OCI-LY1 (cell line): ENCODE measurements at regions not wholly inside any gene's neighbourhood (a gene's known extent, or its start where the extent isn't known, plus 50 kb on each side); places are given as distances from the start of the nearest gene placed in this dataset.

Source experiments
- H2AFZ ChIP-seq: fragments of 200-600 bp; sonication (generic), shearing (Covaris generic); 2 replicates; pipeline ENCODE4 v1.6.0; 2014; ENCODE audit warnings: antibody characterized with exemption, mild to moderate bottlenecking, low read length
- H3F3A ChIP-seq: fragments of 200-600 bp; sonication (generic), shearing (Covaris generic); 2 replicates; pipeline ENCODE4 v1.6.0; 2014; ENCODE audit warnings: mild to moderate bottlenecking, antibody characterized with exemption, low read length, moderate library complexity; ENCODE audit not compliant: insufficient read depth
- H3K27ac ChIP-seq: fragments of 200-600 bp; sonication (generic); 2 replicates; pipeline ENCODE4 v1.5.1; 2014; ENCODE audit warnings: low read length, mixed run types, mild to moderate bottlenecking, low read depth; ENCODE audit not compliant: poor library complexity, severe bottlenecking
- H3K27me3 ChIP-seq: fragments of 200-600 bp; sonication (generic); 2 replicates; pipeline ENCODE4 v1.6.0; 2014; ENCODE audit warnings: antibody characterized with exemption, mild to moderate bottlenecking, low read length, moderate library complexity; ENCODE audit not compliant: insufficient read depth
- H3K36me3 ChIP-seq: fragments of 200-600 bp; sonication (generic); 2 replicates; pipeline ENCODE4 v1.6.1; 2014; ENCODE audit warnings: mild to moderate bottlenecking, antibody characterized with exemption, low read length, moderate library complexity, mixed read lengths; ENCODE audit not compliant: insufficient read depth
- H3K4me1 ChIP-seq: fragments of 200-600 bp; sonication (generic); 2 replicates; pipeline ENCODE4 v1.5.1; 2014; ENCODE audit warnings: mild to moderate bottlenecking, low read length, moderate library complexity; ENCODE audit not compliant: insufficient read depth, severe bottlenecking
- H3K4me2 ChIP-seq: fragments of 200-600 bp; sonication (generic), shearing (Covaris generic); 2 replicates; pipeline ENCODE4 v1.6.1; 2014; ENCODE audit warnings: low read length
- H3K4me3 ChIP-seq: fragments of 200-600 bp; sonication (generic); 2 replicates; pipeline ENCODE4 v1.5.1; 2014; ENCODE audit warnings: low read length, low read depth, mild to moderate bottlenecking, mixed read lengths; ENCODE audit not compliant: poor library complexity, severe bottlenecking
- H3K79me2 ChIP-seq: fragments of 200-600 bp; shearing (Covaris generic); 2 replicates; pipeline ENCODE4 v1.6.1; 2016; ENCODE audit warnings: mixed run types, low read length, mixed read lengths; ENCODE audit not compliant: insufficient read depth
- H3K9ac ChIP-seq: fragments of 200-600 bp; sonication (generic), shearing (Covaris generic); 2 replicates; pipeline ENCODE4 v1.6.1; 2014; ENCODE audit warnings: mild to moderate bottlenecking, low read length, mixed read lengths
- H3K9me2 ChIP-seq: fragments of 200-600 bp; sonication (generic), shearing (Covaris generic); 2 replicates; pipeline ENCODE4 v1.6.1; 2014; ENCODE audit warnings: low read depth, mild to moderate bottlenecking, low read length, mixed read lengths
- H3K9me3 ChIP-seq: fragments of 200-600 bp; shearing (Covaris generic); 2 replicates; pipeline ENCODE4 v1.6.1; 2014; ENCODE audit warnings: low read length, mixed read lengths
- H4K20me1 ChIP-seq: fragments of 200-600 bp; sonication (generic), shearing (Covaris generic); 2 replicates; pipeline ENCODE4 v1.6.0; 2016; ENCODE audit warnings: mild to moderate bottlenecking, low read length; ENCODE audit not compliant: insufficient read depth
- EZH2 ChIP-seq: fragments of 200-600 bp; sonication (generic), shearing (Covaris generic); IDR thresholded peaks from 2 replicates; pipeline ENCODE4 v1.8.0; 2017; ENCODE audit warnings: borderline replicate concordance, mixed run types, mild to moderate bottlenecking, antibody characterized with exemption, low read length, moderate library complexity, mixed read lengths
- TF ChIP-seq, protein P1 (sequence below): fragments of 200-600 bp; sonication (generic), shearing (Covaris generic); IDR thresholded peaks from 2 replicates; pipeline ENCODE4 v1.5.1; 2017; ENCODE audit warnings: mild to moderate bottlenecking, antibody characterized with exemption, low read length, moderate library complexity, mixed read lengths

DNA sequence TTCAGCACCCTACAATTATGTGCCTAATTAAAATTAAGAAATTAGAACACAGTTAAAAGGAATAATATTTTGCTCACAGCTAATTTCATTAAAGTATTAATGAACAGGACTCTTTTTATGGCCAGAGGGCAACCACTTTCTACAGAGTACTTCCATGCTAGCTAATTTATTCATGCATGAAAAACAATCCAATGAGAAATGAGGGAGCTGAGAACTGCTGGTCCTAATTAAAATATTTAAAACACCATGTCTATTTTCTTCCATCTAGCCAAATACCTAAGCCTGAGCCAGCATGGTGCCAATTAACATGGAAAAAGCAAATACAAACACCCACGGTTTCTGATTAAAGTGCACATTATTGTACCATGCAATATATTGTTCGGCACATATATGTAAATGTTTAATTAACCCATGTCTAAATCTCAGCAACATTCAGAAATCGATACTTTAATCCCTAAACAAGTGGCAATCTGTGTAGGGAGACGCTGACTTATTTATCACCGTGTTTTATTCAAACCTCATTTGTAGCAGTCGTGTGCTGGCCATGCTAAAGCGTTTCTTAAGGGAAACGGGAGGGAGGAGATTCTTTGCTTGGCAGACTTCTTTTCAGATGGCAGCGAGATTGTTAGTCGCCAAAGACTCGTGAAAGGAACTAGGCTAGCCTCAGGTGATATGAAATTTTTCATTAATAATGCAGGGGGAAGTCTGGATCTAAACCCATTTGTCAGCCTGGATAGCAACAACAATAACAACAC, 193.5 kb downstream of the ANXA2 start:
- H4K20me1 ChIP-seq: no peaks in the 10 kb centered on the region
- H2AFZ ChIP-seq: no peak overlapping the region
- H3K4me1 ChIP-seq: no peaks in the 10 kb centered on the region
- no peaks in the 10 kb centered on the region for H3F3A ChIP-seq
- H3K27ac ChIP-seq: no peak overlapping the region
- TF ChIP-seq, protein P1, sequence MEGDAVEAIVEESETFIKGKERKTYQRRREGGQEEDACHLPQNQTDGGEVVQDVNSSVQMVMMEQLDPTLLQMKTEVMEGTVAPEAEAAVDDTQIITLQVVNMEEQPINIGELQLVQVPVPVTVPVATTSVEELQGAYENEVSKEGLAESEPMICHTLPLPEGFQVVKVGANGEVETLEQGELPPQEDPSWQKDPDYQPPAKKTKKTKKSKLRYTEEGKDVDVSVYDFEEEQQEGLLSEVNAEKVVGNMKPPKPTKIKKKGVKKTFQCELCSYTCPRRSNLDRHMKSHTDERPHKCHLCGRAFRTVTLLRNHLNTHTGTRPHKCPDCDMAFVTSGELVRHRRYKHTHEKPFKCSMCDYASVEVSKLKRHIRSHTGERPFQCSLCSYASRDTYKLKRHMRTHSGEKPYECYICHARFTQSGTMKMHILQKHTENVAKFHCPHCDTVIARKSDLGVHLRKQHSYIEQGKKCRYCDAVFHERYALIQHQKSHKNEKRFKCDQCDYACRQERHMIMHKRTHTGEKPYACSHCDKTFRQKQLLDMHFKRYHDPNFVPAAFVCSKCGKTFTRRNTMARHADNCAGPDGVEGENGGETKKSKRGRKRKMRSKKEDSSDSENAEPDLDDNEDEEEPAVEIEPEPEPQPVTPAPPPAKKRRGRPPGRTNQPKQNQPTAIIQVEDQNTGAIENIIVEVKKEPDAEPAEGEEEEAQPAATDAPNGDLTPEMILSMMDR: no peak
- TF ChIP-seq EZH2: no peak
- H3K27me3 ChIP-seq: 0 out of 2 replicates have a peak, but pooled peaks cover 3% of the 10 kb centered on the region
- no peaks in the 10 kb centered on the region for H3K9me3 ChIP-seq
- no peak overlapping the region for H3K4me2 ChIP-seq
- H3K36me3 ChIP-seq: no peaks in the 10 kb centered on the region
- no peak overlapping the region for H3K9ac ChIP-seq
- H3K4me3 ChIP-seq: no peak overlapping the region
- no peaks in the 10 kb centered on the region for H3K79me2 ChIP-seq
- H3K9me2 ChIP-seq: no peaks in the 10 kb centered on the region

DNA sequence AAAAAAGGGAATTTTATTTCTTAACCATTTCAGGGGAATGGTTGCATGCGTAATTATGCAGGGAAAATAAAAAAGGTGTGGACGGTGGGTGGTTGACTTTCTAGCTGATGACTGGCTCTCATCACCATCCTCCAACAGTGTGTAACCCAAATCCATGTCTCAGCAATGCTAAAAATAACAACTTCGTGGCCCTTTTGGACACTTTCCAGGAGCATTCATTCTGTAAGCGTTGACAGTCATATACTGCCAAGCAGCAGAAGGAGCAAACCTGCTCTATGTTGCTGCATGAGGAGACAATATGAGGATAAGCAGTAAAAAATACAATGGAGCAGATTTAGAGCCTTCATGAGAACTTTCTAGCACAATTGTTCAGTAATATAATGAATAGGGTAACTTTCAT, 189.1 kb downstream of the ANXA2 start:
- Histone ChIP-seq H2AFZ (no peak overlapping the region), H3K9me2 (no peaks in the 10 kb centered on the region), H3F3A (no peaks in the 10 kb centered on the region), H3K36me3 (no peaks in the 10 kb centered on the region), H3K4me1 (no peaks in the 10 kb centered on the region), H3K9me3 (no peaks in the 10 kb centered on the region), H3K27me3 (peaks cover 3% of the 10 kb centered on the region; the same call in 1 of the 2 replicates), H4K20me1 (no peaks in the 10 kb centered on the region), H3K9ac (no peak overlapping the region), H3K27ac (no peak overlapping the region), H3K4me2 (no peak overlapping the region), H3K79me2 (no peaks in the 10 kb centered on the region), H3K4me3 (no peak overlapping the region)
- TF ChIP-seq, protein P1: no peak
- TF ChIP-seq EZH2: no peak

DNA sequence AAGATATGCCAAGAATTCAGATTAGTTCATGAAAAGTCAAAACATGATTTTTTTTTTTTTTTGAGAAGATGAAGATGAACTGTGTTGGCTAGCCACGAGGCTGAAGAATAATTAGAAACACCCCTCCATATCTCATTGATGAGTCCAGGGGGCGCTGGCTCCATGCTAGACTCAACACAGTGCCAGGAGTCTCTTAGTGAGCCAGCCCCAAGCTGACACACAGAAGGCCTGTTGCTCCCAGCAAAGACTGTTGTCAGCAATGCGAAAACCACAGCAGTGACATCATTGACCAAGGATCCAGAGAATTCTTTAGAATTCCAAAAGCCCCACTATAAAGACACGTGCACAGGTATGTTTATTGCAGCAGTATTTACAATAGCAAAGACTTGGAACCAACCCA, 185.2 kb downstream of the ANXA2 start:
- Histone ChIP-seq H3K9ac (no peak overlapping the region), H3K36me3 (no peaks in the 10 kb centered on the region), H3K9me2 (no peaks in the 10 kb centered on the region), H3K4me3 (no peak overlapping the region), H3K79me2 (no peaks in the 10 kb centered on the region), H3K27me3 (no peaks in the 10 kb centered on the region; the same call in 1 of the 2 replicates), H3F3A (no peaks in the 10 kb centered on the region), H4K20me1 (no peaks in the 10 kb centered on the region), H2AFZ (no peak overlapping the region), H3K27ac (no peak overlapping the region), H3K9me3 (no peaks in the 10 kb centered on the region), H3K4me2 (no peak overlapping the region), H3K4me1 (no peaks in the 10 kb centered on the region)
- TF ChIP-seq EZH2: no peak
- TF ChIP-seq, protein P1: no peak
